ENCODE measurements at regions not wholly inside any gene's neighbourhood (a gene's known extent, or its start where the extent isn't known, plus 50 kb on each side); places are given as distances from the start of the nearest gene placed in this dataset.

DNA sequence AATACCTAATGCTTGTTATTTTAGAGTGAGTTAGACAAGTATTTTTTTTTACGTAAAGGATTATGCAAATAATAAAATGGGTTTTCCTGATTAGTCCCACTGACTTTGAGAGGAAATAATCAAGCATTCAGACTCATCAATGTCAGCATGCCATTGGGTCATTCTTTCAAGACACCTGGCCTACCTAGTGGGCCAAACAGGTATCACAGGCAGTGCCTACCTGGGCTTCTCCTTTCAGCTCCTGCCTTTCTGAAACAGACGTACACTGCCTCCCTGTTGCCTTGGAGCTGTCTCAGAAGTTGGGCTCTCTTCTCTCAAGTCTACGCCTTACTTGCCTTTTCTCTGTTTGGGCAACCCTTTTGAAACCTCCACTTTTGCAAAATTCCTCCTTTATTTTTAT is 545.6 kb downstream of the SNAPC1 start:
- no peak for DNase-seq

DNA sequence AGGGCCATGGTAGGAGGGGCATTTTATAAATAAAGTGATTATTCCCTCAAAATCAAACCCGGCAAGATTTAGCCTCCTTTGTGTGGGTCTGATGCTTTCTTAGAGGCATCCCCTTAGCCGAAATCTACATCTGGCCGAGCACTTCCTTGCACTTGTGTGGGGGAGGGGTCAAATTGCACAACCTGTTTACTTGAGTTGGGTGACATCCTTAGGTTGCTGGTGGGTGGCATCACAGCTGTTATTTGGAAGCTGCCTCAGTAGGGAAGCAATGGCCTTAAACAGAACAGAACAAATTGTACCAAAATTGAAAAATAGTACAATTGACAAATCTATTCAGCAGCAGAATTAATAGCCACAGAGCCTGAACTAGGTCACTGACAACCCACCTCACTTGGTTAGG is 546.1 kb downstream of the SNAPC1 start:
- DNase-seq = no peak

DNA sequence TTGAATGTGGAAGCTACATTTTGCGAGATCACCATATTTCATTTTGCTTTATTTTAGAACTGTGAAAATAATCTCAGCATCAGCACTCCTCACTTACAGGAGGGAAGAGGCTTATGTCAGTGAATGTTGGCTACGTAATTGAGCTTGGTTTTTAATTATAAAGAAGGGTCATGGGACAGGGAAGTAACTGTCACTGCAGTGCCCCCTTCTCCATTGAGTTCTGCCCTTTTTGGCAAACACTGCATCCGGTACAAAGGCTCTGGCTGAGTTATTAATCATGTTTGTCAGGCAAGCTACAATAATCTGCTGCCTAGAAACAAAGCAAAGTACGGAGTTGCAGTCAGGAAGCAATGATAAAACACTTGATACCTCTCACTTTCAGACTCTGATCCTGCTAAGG is 546.7 kb downstream of the SNAPC1 start:
- no peak for DNase-seq

DNA sequence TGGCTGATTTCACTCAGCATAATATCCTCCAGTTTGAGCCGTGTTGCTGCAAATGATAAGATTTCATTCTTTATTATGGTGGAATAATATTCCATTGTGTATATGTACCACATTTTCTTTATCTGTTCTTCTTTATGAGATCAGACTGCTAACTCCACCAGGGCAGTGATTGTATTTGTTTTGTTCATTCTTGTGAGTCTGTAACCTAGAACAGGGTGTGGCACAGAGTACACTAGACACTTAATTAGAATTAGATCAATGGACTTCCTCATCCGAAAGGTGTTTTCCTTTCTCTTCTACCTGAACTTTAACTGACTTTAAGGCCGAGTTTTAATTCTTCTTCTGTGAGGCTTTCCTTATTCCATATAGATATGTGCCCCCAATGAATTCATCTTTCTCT is 551.0 kb downstream of the SNAPC1 start:
- DNase-seq = no peak

DNA sequence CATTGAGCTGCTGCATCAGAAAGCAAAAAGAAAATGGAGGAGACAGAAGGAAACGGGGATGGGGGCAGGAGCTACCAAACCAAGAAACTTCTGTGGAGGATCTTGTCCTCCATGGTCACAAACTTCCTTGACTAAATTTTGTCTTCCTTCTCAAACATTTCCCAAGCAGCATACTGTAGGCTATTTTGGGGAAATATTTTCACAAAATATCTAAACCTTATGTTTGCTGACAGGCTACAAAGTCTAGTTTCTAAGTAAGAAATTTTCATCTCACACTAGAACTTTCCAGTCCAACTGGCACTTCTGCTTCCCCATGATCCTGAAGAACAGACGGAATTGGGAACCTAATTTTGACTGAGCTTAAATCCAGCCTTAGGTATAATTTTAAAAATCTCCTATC is 552.0 kb downstream of the SNAPC1 start:
- DNase-seq = no peak

DNA sequence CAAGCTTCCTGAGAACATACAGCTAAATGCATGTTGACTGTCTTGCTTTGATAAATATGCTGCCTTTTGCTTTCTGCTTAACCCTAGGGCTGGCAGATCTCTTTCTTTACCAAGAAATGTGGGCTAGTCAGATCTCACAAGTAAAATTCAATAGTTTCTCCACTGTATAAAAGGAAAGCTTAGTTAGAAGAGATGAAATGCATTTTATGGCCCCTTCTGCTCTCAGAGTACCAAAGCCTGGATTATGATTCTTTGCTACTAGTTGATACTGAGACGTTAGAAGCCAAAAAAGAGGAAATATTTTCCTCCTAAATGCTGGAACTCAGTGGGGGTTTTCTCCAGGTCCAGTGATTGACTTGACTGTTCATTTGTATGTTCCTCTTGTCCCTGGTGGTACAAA is 552.7 kb downstream of the SNAPC1 start:
- no peak for DNase-seq

DNA sequence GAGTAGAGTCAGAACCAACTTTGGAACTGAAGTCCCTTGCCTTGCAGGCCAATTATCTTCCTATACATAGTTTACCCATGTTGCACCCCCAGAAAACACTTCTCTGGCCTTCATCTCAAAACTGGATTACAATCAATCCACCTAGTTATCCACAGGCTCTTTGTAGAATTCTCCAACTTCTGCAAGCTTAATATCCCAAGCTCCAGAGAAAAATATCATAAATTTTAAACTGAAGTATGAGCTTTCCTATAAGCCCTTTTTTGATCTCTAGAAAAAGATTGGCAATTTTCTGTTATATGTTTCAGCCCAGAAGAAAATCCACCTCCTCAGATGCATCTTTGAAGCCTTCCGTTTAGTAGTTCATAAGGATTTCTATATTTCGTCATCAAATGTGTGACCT is 553.4 kb downstream of the SNAPC1 start:
- no peak for DNase-seq

DNA sequence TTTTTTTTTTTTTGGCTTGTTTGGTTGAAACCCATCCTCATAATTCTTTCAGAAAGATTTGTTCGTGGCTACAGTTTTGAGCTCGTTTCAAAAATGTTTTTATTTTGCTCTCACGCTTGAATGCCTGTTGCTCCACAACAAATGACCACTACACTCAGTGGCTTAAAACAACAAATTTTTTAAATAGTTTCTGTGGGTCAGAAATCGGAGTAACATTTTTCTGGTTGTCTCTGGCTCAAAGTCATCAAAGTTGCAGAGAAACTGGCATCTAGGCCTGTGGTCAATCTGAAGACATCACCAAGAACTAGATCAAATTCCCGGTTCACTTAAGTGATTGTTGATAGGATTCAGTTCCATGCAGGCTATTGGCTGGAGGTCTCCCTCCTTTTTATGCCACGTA is 560.0 kb downstream of the SNAPC1 start:
- no peak for DNase-seq

DNA sequence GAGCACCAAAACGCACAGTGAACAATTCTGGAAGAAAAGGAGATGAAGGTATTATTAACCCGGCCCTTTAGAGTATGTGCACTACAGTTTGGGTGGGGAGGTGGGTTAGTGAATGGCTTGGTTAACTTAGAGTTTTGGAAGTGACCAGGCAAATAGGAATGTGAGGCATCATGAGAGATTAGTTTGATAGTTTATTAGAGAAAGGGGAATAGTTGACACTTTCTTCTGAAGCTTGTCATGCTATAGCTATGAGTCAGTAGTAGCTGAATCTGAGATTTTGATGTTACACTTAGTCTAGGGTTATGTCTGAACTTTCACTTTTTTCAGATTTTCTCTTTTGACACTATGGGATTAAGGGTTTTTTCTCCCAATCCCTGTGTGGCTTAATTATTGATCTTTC is 567.2 kb downstream of the SNAPC1 start:
- DNase-seq = no peak

DNA sequence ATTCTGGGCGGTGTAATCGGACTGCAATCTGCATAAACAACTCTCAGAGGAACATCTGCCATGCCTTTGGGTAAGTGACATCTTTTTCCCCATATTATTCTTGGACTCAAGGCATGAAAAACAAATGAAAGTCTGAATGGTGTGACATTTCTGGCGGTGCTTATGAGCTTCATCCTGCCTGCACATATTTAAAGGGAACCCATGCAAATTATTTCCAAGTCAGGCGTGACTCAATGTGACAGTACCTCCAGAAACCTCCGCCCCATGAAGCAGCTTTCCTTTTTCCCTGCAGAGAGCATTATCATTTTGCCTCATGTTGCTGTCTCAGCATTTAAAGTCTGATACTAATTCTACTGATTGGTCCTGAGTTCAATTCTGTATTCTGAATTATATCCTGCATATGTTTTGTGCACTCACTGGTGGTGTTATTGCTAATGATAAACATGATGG is 585.4 kb downstream of the SNAPC1 start:
- no peak for DNase-seq

DNA sequence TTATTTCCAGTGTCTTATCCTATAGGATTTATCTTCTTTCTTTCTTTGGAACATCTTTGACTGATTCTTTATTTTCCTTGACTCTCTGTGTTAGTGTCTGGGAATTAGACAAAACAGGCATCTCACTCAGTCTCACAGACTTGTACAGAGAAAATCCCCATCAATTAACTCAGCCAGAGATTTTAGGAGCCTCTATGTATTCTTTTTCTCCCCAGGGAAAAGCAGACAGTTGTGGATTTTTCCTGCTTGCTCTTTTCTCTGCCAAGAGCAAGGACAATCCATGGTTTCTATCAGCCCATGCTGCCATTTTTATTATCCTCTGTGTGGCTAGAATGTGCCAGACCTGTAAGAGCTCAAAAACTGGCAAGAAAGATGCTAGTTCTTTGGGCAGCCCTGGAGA is 595.1 kb downstream of the SNAPC1 start:
- no peak for DNase-seq

DNA sequence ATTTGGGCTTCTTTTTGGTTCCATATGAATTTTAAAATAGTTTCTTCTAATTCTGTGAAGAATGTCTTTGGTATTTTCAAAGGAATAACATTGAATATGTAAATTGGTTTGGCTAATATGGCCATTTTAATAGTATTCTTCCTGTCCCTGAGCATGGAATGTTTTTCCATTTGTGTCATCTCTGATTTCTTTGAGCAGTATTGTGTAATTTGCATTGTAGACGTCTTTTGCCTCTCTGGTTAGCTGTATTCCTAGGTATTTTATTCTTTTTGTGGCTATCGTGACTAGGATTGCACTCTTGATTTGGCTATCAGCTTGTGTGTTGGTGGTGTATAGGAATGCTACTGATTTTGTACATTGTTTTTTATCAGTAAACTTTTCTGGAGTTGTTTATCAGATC is 601.9 kb downstream of the SNAPC1 start:
- no peak for DNase-seq

DNA sequence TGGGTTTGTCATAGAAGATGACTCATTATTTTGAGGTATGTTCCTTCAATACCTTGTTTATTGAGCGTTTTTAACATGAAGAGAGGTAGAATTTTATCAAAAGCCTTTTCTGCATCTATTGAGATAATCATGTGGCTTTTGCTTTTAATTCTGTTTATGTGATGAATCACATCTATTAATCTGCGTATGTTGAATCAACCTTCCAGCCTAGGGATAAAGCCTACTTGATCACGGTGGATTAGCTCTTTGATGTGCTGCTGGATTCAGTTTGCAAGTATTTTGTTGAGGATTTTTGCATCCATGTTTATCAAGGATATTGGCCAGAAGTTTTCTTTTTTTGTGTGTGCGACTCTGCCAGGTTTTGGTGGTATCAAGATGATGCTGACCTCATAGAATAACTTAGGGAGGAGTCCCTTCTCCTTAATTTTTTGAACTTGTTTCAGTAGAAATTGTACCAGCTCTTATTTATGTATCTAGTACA is 602.6 kb downstream of the SNAPC1 start:
- DNase-seq = no peak

DNA sequence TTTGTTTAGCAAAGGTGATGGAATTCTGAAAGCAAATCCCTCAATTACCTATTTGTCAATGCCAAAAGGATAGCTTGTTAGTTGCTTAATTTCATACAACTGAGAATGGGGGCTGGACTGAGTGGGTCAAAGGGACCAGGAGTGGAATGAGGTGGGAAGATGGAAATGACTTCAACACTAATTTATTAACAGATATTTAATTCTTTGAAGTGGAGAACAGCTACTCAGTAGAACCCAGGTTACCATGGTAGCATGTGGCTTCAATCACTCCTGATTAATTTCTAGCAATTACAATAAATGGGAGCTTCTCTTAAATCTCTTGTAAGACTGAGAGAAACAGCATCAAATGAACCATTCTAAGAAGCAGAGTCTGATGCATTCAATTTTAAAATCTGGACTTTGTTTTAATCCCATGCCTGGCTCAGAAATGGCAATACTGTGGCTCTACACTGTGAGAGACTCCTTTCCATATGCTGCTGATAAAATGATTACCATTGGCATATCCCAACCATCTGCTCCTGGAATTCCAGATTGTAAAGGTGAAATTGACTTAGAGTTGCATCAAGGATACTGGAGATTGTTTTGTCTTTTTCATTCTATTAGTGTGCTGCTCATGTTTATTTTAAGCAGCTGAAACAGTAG is 607.8 kb downstream of the SNAPC1 start:
- DNase-seq = no peak

DNA sequence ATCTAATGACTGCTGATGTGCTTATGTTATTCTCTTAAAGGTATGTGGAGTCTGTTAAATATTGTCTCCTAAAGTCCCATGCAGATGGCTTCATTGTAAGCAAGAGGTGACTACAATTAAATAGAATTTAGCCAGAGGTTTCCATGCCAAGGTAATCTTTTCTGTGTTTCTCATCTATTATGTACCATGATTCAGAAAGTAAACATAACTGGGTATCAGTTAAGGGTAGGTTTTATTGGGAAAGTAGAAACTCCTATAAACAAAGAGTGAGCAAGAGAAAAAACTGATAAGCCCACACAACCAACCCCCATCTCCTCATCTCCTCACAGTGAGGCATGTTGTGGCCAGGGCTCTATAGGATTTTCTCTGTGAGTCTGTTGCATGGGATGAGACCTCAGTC is 611.7 kb downstream of the SNAPC1 start:
- no peak for DNase-seq

DNA sequence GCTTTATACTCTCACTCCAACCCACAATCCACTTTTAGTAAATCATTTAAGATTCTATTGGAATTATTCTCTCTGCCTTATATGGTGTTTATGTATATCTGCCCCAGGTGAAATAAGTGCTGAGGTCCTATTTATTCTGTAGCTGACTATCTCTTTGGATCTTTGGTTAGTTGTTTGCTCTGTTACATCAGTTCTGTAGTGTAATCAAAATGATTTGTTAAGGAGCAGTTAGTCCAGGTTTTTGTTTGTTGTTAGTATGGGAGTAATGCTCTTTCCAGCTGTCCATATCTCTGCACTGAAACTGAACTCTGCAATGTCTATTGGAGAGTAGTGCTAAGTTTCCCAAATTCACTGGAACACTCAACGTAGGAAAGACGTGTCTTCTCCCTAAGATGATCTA is 615.8 kb downstream of the SNAPC1 start:
- DNase-seq = no peak

DNA sequence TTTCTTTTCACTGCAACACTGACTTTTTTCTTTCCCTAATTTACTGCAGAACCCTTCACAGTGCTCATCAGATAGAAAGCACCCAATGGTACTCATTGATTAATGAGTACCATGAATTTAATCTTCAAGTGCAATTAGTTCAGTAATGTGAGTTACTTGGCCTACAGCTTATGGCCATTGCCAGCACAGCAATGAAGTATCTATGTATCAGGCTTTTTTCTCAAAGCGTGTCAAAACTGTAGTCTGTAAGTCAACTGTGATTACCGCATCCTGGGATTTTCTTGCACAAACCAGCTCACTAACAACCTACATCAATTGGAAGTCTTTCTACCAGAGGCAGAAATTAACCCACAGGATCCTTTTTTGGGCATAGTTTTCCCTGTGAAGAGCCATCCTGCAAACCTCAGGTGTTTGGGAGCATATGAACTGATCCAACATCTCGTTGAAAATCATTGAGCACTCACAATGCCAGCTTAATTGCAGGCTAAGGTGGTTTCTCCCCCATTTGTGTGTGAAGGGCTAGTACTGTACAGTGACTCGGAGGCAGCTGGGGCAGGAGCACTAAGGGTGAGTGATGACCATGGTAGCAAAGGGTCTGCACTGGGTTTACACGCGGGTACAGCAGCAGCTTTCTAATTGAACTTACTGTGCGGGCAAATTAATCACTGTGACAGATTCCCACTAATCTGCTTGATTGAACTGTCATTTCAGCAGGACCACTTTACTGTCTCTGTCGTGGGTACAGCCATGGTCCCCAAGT is 619.3 kb downstream of the SNAPC1 start:
- DNase-seq = no peak

DNA sequence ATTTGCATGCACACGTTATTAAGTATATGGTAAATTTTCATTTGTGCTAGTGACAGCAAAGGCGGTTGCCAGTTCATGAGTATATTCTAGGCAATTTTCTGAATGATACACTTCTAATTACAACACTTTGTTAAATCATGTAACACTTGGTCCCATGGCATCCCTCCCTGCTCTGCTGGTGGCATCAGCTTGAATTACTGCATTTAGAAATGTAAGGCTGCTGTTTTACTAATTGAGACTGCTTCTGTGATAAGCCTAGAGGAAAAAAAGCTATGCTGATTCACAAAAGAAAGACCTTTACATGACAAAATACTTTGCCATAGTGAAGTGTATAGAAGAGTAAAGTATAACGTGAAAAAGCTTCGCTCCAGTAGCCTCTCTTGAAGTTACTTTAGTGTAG is 636.1 kb downstream of the KCNH5 start:
- DNase-seq = no peak

DNA sequence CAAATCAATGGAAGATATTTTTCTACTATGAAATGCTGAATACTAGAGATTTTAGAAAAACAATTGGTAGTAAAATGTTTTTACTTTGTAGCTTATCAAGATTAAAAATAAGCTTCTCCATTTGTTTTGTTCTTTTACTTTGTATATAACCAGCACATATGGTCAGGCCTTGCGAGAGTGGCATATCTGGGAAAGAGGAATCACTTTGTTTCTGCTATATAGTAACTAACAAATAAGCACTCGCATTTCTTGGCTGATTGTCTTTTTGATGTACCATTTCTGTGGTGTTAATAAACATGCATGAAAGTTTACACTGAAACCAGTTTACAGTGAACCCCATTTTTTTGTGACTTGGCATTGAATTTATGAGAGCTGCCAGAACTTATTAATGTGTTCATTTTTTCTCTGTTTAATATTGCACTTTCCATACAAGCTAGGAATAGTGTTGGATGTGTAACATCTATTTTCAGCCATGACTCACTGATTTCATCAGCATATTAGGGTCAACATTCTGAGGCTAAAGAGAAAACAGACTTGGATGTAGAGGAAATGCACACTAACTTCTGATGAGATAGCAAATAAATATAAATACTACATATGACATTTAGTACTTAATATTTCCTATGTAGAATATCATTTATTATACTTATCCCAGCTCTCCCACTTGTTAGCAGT is 635.5 kb downstream of the KCNH5 start:
- no peak for DNase-seq

DNA sequence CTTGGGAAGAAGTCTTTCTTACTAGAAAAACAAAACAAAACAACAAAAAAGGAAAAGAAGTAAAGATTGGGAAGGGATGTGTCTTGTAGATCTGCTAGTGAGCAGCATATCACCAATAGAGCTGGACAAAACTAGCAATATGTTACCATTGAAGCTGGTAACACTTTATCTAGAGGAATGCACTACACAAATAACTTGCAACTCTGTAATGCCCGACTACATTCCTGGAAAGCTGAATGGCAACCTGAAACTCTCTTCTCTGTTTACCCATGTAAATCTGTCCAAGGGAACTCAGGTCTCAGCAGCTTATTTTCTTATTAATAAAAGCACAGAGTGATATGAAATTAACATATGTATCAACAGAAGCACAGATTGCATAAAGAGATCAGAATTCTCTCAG is 624.4 kb downstream of the KCNH5 start:
- no peak for DNase-seq

DNA sequence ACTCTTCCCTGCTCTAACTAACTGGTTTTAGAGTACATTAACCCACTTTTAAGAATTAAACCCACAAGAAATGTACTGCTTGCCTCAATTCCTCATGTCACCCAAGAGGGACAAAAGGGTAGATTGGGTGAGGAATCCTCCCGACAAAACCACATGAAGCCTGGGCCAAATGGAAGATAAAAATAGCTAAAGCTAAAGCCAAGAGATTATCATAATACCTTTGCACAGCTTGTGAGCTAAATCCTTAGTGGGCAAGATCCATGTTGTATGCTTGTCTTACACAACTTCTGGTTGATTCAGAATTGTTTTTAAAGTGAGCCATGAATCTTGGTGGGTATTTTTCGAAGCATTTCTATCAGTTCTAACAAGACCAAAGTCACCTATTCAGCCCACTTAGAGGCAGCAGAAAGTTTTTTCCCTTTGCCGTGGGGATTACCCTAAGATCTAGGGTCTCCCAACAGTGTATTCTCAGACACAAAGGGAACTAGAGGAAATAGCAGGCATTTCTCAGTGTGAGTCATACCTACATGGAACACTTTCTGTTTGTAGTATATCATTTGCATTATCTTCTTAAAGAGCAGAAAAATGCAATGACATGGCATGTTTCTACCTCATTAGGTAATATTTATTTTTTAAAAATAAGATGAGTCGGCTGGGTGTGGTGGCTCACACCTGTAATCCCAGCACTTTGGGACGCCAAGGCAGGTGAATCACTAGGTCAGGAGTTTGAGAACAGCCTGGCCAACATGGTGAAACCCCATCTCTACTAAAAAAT is 616.6 kb downstream of the KCNH5 start:
- no peak for DNase-seq

DNA sequence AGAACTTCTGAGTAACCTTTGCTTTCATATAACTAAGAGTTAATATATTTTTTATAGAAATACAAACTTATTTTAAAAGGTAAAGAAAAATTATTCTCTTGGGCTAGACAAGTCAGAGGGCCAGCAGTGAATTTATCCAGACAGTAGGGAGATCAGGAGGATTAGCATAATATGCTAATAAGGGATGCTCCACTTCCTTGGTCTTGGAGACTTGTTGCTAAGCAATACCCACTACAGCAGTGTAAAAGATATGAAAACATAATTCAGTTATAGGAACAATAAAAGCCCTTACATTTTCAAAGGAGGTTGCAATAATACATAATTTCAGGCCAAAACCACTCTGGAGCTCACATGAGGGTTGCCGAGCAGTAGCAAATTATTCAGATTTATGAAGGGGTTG is 615.6 kb downstream of the KCNH5 start:
- DNase-seq = no peak

DNA sequence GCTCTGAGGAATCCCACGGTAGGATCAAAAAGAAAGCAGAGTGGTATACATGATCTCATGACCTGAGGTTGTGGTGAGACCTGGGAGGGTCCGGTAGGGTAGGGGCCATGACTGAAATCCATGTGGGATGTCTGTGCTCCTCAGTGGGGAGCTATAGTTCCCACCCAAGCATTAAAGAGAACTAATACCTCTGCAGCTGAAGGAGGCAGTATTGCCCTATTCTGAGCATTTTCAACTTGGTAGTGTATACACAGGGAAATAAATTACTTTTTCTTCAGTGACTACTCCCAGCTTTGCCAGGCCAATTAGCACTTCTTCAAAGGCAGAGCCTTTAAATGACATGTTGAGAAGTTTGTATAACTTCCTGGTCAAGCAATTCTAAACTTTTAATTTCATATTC is 613.8 kb downstream of the KCNH5 start:
- no peak for DNase-seq
